Natural killer cell treated with Interleukin-12 subunit alpha and Interleukin-12 subunit beta and Interleukin-15 and Interleukin-18, amount 100 ng/mL, for 72 hours (primary cell): ENCODE measurements at regions not wholly inside any gene's neighbourhood (a gene's known extent, or its start where the extent isn't known, plus 50 kb on each side); places are given as distances from the start of the nearest gene placed in this dataset.
"Not testable (repeated sequence)": the region's sequence is repeated elsewhere in the genome, so short reads cannot be mapped to it uniquely, and the experiment has no call there.

Experiments
- ATAC-seq, 2 donors: fragments of 150-1000 bp; cut with Tn5 transposase in 1 of 2; sonication (Bioruptor Pico), chemical (Tn5 transposase) in 1 of 2; 2 replicates each; pipeline ENCODE4 v1.10.0; 2021
- DNase-seq: peaks from one replicate; pipeline ENCODE4 v3.0.0; 2022; ENCODE audit warnings: low spot score
- H3K27ac Mint-ChIP-seq, 2 donors: 1 replicate in 1 of 2; 2 replicates in 1 of 2; pipeline ENCODE4 v1.8.0; 2022; ENCODE audit warnings: mixed read lengths in 2 of 2, mild to moderate bottlenecking in 1 of 2, moderate library complexity in 1 of 2
- H3K27me3 Mint-ChIP-seq, 2 donors: 1 replicate in 1 of 2; 2 replicates in 1 of 2; pipeline ENCODE4 v1.8.0; 2022; ENCODE audit warnings: mixed read lengths in 2 of 2
- H3K36me3 Mint-ChIP-seq: one replicate; pipeline ENCODE4 v1.8.0; 2022; ENCODE audit warnings: mixed read lengths
- H3K4me1 Mint-ChIP-seq, 2 donors: 1 replicate in 1 of 2; 2 replicates in 1 of 2; pipeline ENCODE4 v1.8.0; 2022; ENCODE audit warnings: low read depth in 2 of 2, mixed read lengths in 2 of 2, mild to moderate bottlenecking in 1 of 2
- H3K4me3 Mint-ChIP-seq: one replicate; pipeline ENCODE4 v1.8.0; 2022; ENCODE audit warnings: mixed read lengths
- H3K9me3 Mint-ChIP-seq: 2 replicates; pipeline ENCODE4 v1.8.0; 2022; ENCODE audit warnings: mixed read lengths

DNA sequence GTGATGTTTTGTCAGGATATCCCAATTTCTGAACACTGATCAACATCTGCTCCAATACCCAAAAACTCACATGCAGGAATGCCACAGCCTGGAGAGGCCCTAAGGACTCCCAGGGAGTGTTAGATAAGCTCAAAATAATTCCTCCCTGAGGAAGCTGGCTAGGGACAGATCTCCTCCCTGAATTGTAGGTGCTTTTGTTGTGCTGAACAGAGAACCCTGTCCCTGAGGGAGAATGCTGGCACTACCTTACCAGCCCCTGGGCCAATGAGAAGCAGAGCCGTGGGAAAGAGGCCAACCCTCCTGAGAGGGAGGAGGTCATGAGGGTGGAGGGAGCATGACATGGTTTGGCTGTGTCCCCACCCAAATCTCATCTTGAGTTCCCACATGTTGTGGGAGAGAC, 73.6 kb upstream of the PTGFRN start:
- H3K27ac Mint-ChIP-seq, result no peak overlapping the region

DNA sequence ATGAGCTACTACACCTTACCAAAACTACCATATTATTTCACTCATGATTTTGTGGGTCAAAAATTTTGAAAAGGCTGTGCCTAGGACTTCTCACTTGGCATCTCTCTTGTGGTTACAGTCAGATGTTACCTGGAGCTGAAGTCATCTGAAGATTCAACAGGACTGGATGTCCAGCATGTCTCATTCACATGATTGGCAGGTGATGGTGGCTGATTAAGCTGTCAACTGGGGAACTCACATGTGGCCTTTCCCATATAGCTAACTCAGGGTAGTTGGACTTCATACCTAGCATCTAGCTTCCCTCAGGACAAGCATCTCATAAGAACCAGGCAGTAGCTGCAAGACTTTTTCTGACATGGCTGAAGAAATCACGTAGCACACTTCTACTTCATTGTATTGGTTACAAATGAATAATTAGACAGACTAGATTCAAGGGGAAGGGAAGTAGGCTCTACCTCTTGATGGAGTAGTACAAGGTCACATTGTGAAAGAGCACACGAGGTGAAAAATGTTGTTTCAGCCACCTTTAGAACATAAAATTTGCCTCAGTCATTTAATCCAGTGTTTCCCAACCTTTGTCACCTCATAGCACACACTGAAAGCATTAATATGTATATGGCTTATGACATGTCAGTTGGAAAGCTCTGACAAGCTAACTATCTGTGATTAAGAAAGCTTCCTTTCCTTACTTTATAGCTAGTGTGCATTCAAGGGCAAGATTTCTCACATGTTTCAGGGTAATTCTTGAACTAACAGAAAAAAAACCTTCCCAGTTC, 68.0 kb upstream of the PTGFRN start:
- Mint-ChIP-seq H3K27ac (no peak overlapping the region), H3K4me3 (no peak overlapping the region), H3K4me1 (no peaks in the 10 kb centered on the region), H3K27me3 (no peaks in the 10 kb centered on the region), H3K36me3 (peaks cover 6% of the 10 kb centered on the region), H3K9me3 (peaks cover 7% of the 10 kb centered on the region)
- ATAC-seq, result no peak
- no peak for DNase-seq

More for the DNA sequence above, 73.6 kb upstream of the PTGFRN start:
- Mint-ChIP-seq H3K36me3 (peaks cover 7% of the 10 kb centered on the region), H3K27me3 (no peaks in the 10 kb centered on the region), H3K4me3 (no peak overlapping the region), H3K4me1 (peaks cover 7% of the 10 kb centered on the region in 2 donors), H3K9me3 (peaks cover 7% of the 10 kb centered on the region)
- no peak for ATAC-seq
- DNase-seq, result no peak

DNA sequence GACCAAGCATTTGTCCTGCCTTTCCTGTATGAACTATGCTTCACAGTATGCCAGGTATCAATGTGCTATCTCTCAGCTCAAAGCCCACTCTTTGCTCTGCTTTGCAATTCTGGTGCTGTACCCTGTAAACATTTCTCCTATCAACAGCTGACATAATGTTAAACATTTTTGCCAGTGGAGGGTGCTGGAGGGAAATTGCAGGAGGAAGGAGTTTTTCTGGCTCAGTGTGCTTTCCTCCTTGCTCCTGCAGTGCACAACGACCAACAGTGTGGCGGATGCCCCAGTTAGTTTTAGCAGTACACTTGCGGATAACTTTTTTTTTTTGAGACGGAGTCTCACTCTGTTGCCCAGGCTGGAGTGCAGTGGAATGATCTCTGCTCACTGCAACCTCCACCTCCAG, 67.1 kb upstream of the PTGFRN start:
- Mint-ChIP-seq H3K36me3 (no peaks in the 10 kb centered on the region), H3K4me1 (peaks cover 0 to 2% of the 10 kb centered on the region in 2 donors)
- no peak for ATAC-seq

DNA sequence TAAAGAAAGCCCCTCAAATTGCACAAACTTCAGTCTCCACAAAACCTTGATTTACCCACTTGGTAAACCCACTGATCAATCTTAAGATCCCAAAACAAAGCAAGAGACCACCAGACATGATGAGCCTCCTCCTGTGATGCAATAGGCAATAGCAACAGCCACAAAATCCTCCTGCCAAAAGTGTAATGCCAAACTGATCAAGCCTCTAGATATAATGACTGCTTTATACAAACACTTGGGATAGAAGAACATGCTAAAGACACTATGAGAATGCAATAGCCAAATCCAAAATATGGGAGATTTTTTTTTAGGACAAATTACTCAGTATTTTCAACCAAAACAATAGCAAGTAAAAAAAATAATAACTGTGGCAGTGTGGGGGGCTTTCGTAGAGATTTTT, 64.9 kb upstream of the PTGFRN start:
- peaks cover under 1 to 5% of the 10 kb centered on the region in 2 donors for H3K4me1 Mint-ChIP-seq
- no peak for ATAC-seq
- no peaks in the 10 kb centered on the region for H3K9me3 Mint-ChIP-seq

More for the DNA sequence above, 67.1 kb upstream of the PTGFRN start:
- H3K4me3 Mint-ChIP-seq, result no peak overlapping the region
- H3K9me3 Mint-ChIP-seq, result no peaks in the 10 kb centered on the region
- H3K27me3 Mint-ChIP-seq, result no peaks in the 10 kb centered on the region
- no peak for DNase-seq
- no peak overlapping the region for H3K27ac Mint-ChIP-seq

DNA sequence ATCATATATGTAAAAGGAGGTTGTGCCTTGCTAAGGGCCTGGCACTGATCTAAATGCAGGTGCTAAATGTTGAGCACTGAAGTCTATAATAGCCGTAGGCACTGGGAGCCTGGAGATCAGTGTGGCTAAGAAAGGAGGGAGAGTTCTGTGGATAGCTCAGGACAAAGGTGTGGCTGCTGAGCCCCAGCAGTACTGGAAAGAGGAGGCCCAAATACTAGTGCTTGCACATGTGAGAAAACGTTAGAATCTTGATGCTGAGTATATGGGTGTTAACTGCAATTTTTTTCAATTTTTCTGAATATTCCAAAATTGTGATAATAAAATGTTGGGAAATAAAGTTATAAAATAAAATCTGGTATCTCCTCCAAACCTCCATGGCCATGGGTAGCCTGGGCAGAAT, 62.5 kb upstream of the PTGFRN start:
- ATAC-seq, result no peak
- peaks cover 3 to 5% of the 10 kb centered on the region in 2 donors for H3K4me1 Mint-ChIP-seq

More for the DNA sequence above, 64.9 kb upstream of the PTGFRN start:
- Mint-ChIP-seq H3K27me3 (peaks cover under 1% of the 10 kb centered on the region in 2 donors), H3K36me3 (no peaks in the 10 kb centered on the region), H3K27ac (no peak overlapping the region), H3K4me3 (no peak overlapping the region)
- no peak for DNase-seq

DNA sequence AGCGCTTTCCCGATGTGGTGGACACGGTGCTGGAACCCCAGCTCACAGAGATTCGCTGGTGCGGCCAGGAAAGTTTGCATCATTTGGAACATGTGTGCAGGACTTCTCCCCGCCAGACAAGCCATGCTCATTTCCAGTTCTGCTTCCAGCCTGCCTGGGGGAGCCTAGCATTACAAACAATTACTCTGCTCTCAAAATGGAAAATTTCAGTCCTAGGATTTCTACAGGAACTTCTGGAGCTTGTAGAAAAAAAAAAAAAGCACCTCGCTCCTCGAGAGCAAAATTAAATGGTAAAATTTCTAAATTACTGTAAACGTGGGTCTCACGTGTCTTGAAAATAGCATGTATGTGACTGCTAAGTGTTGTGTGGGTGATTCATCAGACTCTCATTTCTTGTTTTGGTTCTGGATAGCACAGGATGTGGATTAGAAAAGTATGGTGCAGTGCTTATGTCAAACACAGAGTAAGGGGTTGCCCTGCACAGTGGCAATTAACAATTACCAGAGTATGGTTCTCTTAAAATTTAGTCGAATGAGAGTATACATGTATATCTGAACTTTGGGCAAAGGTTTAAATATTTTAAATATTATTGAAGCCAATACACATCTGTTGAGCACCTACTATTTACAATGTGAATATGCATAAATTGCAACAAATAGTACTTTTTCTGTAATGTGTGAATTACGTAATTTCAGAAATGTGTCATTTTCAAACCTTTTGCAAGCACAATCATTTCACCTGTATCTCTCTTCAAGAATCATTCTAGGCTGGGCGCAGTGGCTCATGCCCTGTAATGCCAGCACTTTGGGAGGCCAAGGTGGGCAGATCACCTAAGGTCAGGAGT, 61.8 kb upstream of the PTGFRN start:
- Mint-ChIP-seq H3K4me1 (peaks cover 3 to 5% of the 10 kb centered on the region in 2 donors), H3K4me3 (peak overlapping the region; percentile 11), H3K36me3 (no peaks in the 10 kb centered on the region), H3K27ac (peak overlapping the region in 1 of 2 donors; percentile 14), H3K27me3 (peaks cover 3 to 6% of the 10 kb centered on the region in 2 donors), H3K9me3 (no peaks in the 10 kb centered on the region)
- DNase-seq (no peak), ATAC-seq (peak; percentile 90 to 98)

More for the DNA sequence above, 62.5 kb upstream of the PTGFRN start:
- Mint-ChIP-seq H3K36me3 (no peaks in the 10 kb centered on the region), H3K4me3 (no peak overlapping the region), H3K27me3 (peaks cover 3 to 6% of the 10 kb centered on the region in 2 donors), H3K9me3 (no peaks in the 10 kb centered on the region), H3K27ac (no peak overlapping the region)
- DNase-seq, result no peak

DNA sequence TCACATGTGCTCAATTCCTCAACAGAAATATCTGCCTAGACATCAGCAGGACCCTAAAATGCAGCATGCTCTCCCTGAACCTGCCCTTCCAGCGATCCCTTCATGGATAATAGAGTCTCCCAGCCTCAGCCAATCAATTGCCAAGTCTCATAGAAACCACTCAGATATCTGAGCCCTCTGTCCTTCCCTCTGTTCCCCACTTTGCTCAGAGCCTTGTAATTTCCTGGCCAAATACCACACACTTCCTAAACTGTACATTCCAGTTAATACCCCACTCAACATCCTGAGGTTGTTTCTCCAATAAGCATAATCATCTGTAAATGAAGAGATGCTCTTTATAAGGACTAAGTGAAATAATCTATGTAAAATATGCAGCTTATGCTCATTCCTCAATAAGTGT, 59.3 kb upstream of the PTGFRN start:
- H3K27ac Mint-ChIP-seq, result peak overlapping the region in 1 of 2 donors; percentile 16
- H3K9me3 Mint-ChIP-seq, result no peaks in the 10 kb centered on the region
- no peaks in the 10 kb centered on the region for H3K36me3 Mint-ChIP-seq
- ATAC-seq (no peak), DNase-seq (no peak)
- H3K27me3 Mint-ChIP-seq, result peaks cover 5 to 6% of the 10 kb centered on the region in 2 donors
- no peak overlapping the region for H3K4me3 Mint-ChIP-seq
- peaks cover 9 to 11% of the 10 kb centered on the region in 2 donors for H3K4me1 Mint-ChIP-seq

DNA sequence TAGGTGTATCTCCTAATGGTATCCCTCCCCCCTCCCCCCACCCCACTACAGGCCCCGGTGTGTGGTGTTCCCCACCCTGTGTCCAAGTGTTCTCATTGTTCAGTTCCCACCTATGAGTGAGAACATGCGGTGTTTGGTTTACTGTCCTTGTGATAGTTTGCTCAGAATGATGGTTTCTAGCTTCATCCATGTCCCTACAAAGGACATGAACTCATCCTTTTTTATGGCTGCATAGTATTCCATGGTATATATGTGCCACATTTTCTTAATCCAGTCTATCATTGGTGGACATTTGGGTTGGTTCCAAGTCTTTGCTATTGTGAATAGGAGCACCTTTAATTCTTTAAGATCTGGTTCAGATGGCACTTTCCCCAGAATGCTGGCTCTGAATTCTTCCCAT, 58.5 kb upstream of the PTGFRN start:
- not testable (repeated sequence) for H3K9me3 Mint-ChIP-seq, H3K36me3 Mint-ChIP-seq, ATAC-seq, DNase-seq, H3K27me3 Mint-ChIP-seq, H3K27ac Mint-ChIP-seq, H3K4me3 Mint-ChIP-seq
- H3K4me1 Mint-ChIP-seq, result peaks cover 9 to 11% of the 10 kb centered on the region in 2 donors

DNA sequence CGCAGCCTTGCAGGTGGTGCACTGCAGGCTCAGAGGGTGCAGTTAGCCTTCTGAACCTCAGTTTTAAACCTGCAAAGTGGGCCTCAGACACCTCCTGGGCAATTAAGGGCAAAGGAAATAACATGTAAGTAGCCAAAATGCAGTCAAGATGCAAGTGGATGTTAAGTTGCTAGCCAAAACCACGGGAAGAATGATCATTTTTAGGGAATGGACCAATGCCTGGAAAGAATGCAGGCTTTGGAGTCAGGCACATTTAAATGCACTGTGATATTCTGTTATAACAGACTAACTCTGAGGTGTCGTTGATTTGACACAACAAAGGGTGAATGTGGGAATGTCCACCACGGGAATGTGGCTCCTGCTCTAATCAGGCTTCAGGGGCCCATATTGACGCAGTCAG, 57.9 kb upstream of the PTGFRN start:
- Mint-ChIP-seq H3K27ac (no peak overlapping the region), H3K27me3 (peaks cover 5 to 6% of the 10 kb centered on the region in 2 donors), H3K9me3 (no peaks in the 10 kb centered on the region), H3K36me3 (no peaks in the 10 kb centered on the region), H3K4me1 (peaks cover 9 to 11% of the 10 kb centered on the region in 2 donors), H3K4me3 (no peak overlapping the region)
- no peak for ATAC-seq
- DNase-seq, result no peak

DNA sequence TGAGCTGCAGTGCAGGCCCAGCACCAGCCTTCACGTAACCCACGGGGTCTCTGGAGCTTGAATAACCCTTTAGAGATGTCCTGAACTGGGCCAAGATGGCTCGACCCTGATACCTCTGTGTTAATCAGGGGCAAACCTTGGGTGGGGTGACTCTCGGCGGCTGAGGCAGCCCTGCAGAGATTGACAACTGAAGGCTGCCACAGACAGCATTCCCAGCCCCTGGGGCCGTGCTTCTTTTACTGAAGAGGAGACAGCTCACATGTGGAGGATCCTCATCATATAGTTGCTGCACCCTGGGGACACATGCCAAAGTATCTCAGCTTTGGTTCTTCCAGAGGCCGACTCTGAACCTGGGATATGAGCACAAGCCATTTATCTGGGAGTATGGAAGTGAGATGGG, 57.3 kb upstream of the PTGFRN start:
- Mint-ChIP-seq H3K4me1 (peaks cover 9 to 11% of the 10 kb centered on the region in 2 donors), H3K36me3 (no peaks in the 10 kb centered on the region)
- DNase-seq, result no peak

DNA sequence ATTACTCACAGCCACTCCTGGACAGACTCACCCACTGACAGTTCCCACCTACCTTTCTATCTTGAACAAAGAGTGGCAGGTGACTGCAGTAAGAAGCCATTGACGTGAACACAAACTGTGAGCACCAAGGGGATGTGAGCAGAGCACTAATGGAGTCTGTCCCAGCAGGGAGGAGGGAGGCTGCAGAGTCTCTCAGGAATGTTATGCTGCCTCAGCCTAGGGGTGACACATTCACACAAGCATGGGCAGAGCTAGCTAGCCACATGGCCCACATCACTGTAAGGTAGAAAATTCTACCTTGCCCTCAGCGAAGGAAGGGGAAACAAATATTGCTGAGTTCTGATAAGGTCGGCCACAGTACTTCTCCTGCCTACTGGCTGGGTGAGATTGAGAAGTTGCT, 56.8 kb upstream of the PTGFRN start:
- ATAC-seq (no peak), DNase-seq (no peak)
- Mint-ChIP-seq H3K27me3 (peaks cover 5 to 6% of the 10 kb centered on the region in 2 donors), H3K36me3 (no peaks in the 10 kb centered on the region), H3K4me1 (peaks cover 7 to 9% of the 10 kb centered on the region in 2 donors), H3K9me3 (no peaks in the 10 kb centered on the region), H3K27ac (no peak overlapping the region), H3K4me3 (no peak overlapping the region)

More for the DNA sequence above, 57.3 kb upstream of the PTGFRN start:
- no peaks in the 10 kb centered on the region for H3K9me3 Mint-ChIP-seq
- no peak overlapping the region for H3K4me3 Mint-ChIP-seq
- no peak overlapping the region for H3K27ac Mint-ChIP-seq
- ATAC-seq, result no peak
- H3K27me3 Mint-ChIP-seq, result peaks cover 5 to 6% of the 10 kb centered on the region in 2 donors

DNA sequence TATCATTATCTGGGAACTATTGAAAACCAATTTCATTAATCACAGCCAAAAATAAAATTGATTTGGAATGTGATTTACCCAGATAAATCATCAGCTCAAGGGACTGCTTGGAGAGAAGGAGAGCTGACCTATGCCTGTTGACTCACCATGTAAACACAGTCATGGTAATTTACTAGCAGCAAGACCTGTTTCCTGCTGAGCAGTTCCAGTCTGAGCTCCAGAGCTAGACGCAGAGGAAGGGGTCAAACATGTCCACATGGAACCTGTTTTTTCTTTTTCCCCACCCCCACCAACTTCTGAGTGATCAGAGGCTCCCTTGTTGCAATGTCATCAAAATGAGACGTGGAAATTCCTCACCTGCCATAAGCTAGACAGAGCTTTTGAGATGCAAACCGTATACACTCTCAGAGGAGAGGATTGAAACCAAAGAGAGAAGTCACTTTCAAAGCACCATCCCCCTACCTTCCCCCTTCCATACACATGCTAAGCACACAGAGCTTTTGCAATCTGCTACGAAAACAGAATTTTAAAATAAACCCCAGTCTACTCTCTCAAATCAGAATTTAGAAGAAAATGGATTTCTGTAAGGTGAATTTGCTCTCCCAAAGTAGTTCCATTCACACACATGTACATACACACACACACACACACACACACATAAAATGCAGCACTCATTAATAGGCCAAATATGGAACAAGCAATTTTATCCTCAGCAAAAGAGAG, 55.9 kb upstream of the PTGFRN start:
- peaks cover 5 to 6% of the 10 kb centered on the region in 2 donors for H3K27me3 Mint-ChIP-seq
- no peaks in the 10 kb centered on the region for H3K9me3 Mint-ChIP-seq
- no peak for ATAC-seq
- DNase-seq, result no peak
- no peak overlapping the region for H3K27ac Mint-ChIP-seq
- H3K36me3 Mint-ChIP-seq, result no peaks in the 10 kb centered on the region
- peaks cover 6 to 9% of the 10 kb centered on the region in 2 donors for H3K4me1 Mint-ChIP-seq
- no peak overlapping the region for H3K4me3 Mint-ChIP-seq

DNA sequence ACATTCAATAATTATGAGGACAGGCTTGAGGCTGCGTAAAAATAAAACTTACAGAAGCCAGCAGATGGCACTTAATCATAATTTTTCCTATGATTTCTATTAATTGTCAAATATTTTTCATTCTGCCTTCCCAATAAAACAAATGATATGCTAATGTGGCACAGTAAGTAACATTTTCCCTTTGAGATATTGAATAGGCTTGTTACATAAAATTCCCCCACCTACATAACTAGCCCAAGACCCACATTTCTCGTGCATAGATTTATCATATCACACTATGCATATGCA, 55.4 kb upstream of the PTGFRN start:
- ATAC-seq (no peak), DNase-seq (no peak)
- H3K4me3 Mint-ChIP-seq, result no peak overlapping the region
- no peak overlapping the region for H3K27ac Mint-ChIP-seq
- H3K36me3 Mint-ChIP-seq, result no peaks in the 10 kb centered on the region
- H3K27me3 Mint-ChIP-seq, result peaks cover 5 to 6% of the 10 kb centered on the region in 2 donors
- peaks cover 6 to 9% of the 10 kb centered on the region in 2 donors for H3K4me1 Mint-ChIP-seq
- H3K9me3 Mint-ChIP-seq, result no peaks in the 10 kb centered on the region
